ENCODE measurements at regions not wholly inside any gene's neighbourhood (a gene's known extent, or its start where the extent isn't known, plus 50 kb on each side); places are given as distances from the start of the nearest gene placed in this dataset.

- no peaks in the 10 kb centered on the region for H3K36me3 ChIP-seq (ENCODE audit: control insufficient read depth, insufficient read depth, low read length)
- no peaks in the 10 kb centered on the region for H3K79me2 ChIP-seq (ENCODE audit: control insufficient read depth, insufficient read depth, low read length)
- DNase-seq (ENCODE audit: low read depth in 2 of 2) = peak; percentile 85 to 90
- TF ChIP-seq CTCF (conservative IDR thresholded peaks at IDR 0.05 in 1 of 2, IDR thresholded peaks at IDR 0.05 in 1 of 2; ENCODE audit: low read depth in 1 of 2, low read length in 2 of 2) = no peak
- no peak overlapping the region for H3K27ac ChIP-seq (ENCODE audit: insufficient read depth, low read length)
- no peaks in the 10 kb centered on the region for H3K27me3 ChIP-seq (ENCODE audit: control insufficient read depth, insufficient read depth, low read length)
- H3K9me3 ChIP-seq (ENCODE audit: control insufficient read depth, insufficient read depth, low read depth, low read length) = no peaks in the 10 kb centered on the region
- no peak overlapping the region for H3K4me3 ChIP-seq (replicated peaks in 1 of 4; ENCODE audit: control extremely low read depth in 1 of 4, insufficient read depth in 1 of 4, low read depth in 3 of 4, low read length in 4 of 4)
- H2AFZ ChIP-seq (ENCODE audit: low read length) = no peak overlapping the region
- no peaks in the 10 kb centered on the region for H3K4me1 ChIP-seq (ENCODE audit: control insufficient read depth, extremely low read depth, insufficient read depth, low read length)
- no peaks in the 10 kb centered on the region for H4K20me1 ChIP-seq (ENCODE audit: control insufficient read depth, extremely low read depth, insufficient read depth, low read length)
- H3K4me2 ChIP-seq (ENCODE audit: extremely low read depth, insufficient read depth, low read length) = no peak overlapping the region
- no peak overlapping the region for H3K9ac ChIP-seq (ENCODE audit: insufficient read depth, low read length)
These were observed 65.8 kb upstream of the MSN start for GRCh38 chrX:65601530-65602220.

- TF ChIP-seq CTCF (conservative IDR thresholded peaks at IDR 0.05 in 1 of 2, IDR thresholded peaks at IDR 0.05 in 1 of 2; ENCODE audit: low read depth in 1 of 2, low read length in 2 of 2) (no peak), EZH2 (IDR thresholded peaks at IDR 0.05; ENCODE audit: low read length, missing control alignments) (no peak)
- Histone ChIP-seq H3K9ac (ENCODE audit: insufficient read depth, low read length) (no peak overlapping the region), H3K27ac (ENCODE audit: insufficient read depth, low read length) (no peak overlapping the region), H2AFZ (ENCODE audit: low read length) (no peak overlapping the region), H4K20me1 (ENCODE audit: control insufficient read depth, extremely low read depth, insufficient read depth, low read length) (no peaks in the 10 kb centered on the region), H3K79me2 (ENCODE audit: control insufficient read depth, insufficient read depth, low read length) (no peaks in the 10 kb centered on the region), H3K9me3 (ENCODE audit: control insufficient read depth, insufficient read depth, low read depth, low read length) (no peaks in the 10 kb centered on the region), H3K36me3 (ENCODE audit: control insufficient read depth, insufficient read depth, low read length) (no peaks in the 10 kb centered on the region), H3K27me3 (ENCODE audit: control insufficient read depth, insufficient read depth, low read length) (no peaks in the 10 kb centered on the region), H3K4me2 (ENCODE audit: extremely low read depth, insufficient read depth, low read length) (no peak overlapping the region), H3K4me1 (ENCODE audit: control insufficient read depth, extremely low read depth, insufficient read depth, low read length) (no peaks in the 10 kb centered on the region), H3K4me3 (replicated peaks in 1 of 4; ENCODE audit: control extremely low read depth in 1 of 4, insufficient read depth in 1 of 4, low read depth in 3 of 4, low read length in 4 of 4) (no peak overlapping the region)
- DNase-seq (ENCODE audit: low read depth in 2 of 2) = no peak
These were observed 66.3 kb upstream of the MSN start for GRCh38 chrX:65601126-65601525.

GRCh38 chrX:65600106-65600505, 65.5 kb upstream of the LAS1L start:
- no peak overlapping the region for H2AFZ ChIP-seq (ENCODE audit: low read length)
- H3K4me2 ChIP-seq (ENCODE audit: extremely low read depth, insufficient read depth, low read length) = no peak overlapping the region
- H3K27me3 ChIP-seq (ENCODE audit: control insufficient read depth, insufficient read depth, low read length) = no peaks in the 10 kb centered on the region
- H3K9me3 ChIP-seq (ENCODE audit: control insufficient read depth, insufficient read depth, low read depth, low read length) = no peaks in the 10 kb centered on the region
- H3K36me3 ChIP-seq (ENCODE audit: control insufficient read depth, insufficient read depth, low read length) = no peaks in the 10 kb centered on the region
- no peaks in the 10 kb centered on the region for H3K79me2 ChIP-seq (ENCODE audit: control insufficient read depth, insufficient read depth, low read length)
- no peak overlapping the region for H3K27ac ChIP-seq (ENCODE audit: insufficient read depth, low read length)
- no peak overlapping the region for H3K9ac ChIP-seq (ENCODE audit: insufficient read depth, low read length)
- no peak for DNase-seq (ENCODE audit: low read depth in 2 of 2)
- TF ChIP-seq EZH2 (IDR thresholded peaks at IDR 0.05; ENCODE audit: low read length, missing control alignments) (no peak), CTCF (conservative IDR thresholded peaks at IDR 0.05 in 1 of 2, IDR thresholded peaks at IDR 0.05 in 1 of 2; ENCODE audit: low read depth in 1 of 2, low read length in 2 of 2) (no peak)
- H4K20me1 ChIP-seq (ENCODE audit: control insufficient read depth, extremely low read depth, insufficient read depth, low read length) = no peaks in the 10 kb centered on the region
- no peaks in the 10 kb centered on the region for H3K4me1 ChIP-seq (ENCODE audit: control insufficient read depth, extremely low read depth, insufficient read depth, low read length)
- no peak overlapping the region for H3K4me3 ChIP-seq (replicated peaks in 1 of 4; ENCODE audit: control extremely low read depth in 1 of 4, insufficient read depth in 1 of 4, low read depth in 3 of 4, low read length in 4 of 4)

Measured in fibroblast of lung (primary cell).